PC-9 (cell line): ENCODE measurements at regions not wholly inside any gene's neighbourhood (a gene's known extent, or its start where the extent isn't known, plus 50 kb on each side); places are given as distances from the start of the nearest gene placed in this dataset.

ENCODE experiments used
- CTCF ChIP-seq: fragments of 200-600 bp; sonication (generic); conservative IDR thresholded peaks from 2 replicates; pipeline ENCODE4 v1.6.1; 2017; ENCODE audit warnings: mixed run types, antibody characterized with exemption, mild to moderate bottlenecking, moderate library complexity
- EZH2 ChIP-seq: fragments of 200-600 bp; sonication (generic); IDR thresholded peaks from 2 replicates; pipeline ENCODE4 v1.8.0; 2017; ENCODE audit warnings: antibody characterized with exemption, low read depth

GRCh38 chr11:79720115-79720514 lies 279.3 kb upstream of the TENM4 start:
- no peak for TF ChIP-seq CTCF
- no peak for TF ChIP-seq EZH2
